Right lung (tissue), 2 donors: ENCODE measurements at regions not wholly inside any gene's neighbourhood (a gene's known extent, or its start where the extent isn't known, plus 50 kb on each side); places are given as distances from the start of the nearest gene placed in this dataset.
A peak's percentile ranks its signal among the peaks of the same experiment; 100 is the strongest.

ENCODE experiments used
- DNase-seq, 2 donors: peaks; one replicate each; pipeline ENCODE4 v3.0.0-alpha.2; 2013

- DNase-seq, result no peak
Observed at GRCh38 chr3:166223120-166223519, 385.9 kb upstream of the BCHE start.

GRCh38 chr3:166211451-166211850 lies 374.2 kb upstream of the BCHE start:
- DNase-seq, result no peak

- no peak for DNase-seq
Observed at GRCh38 chr3:166209701-166210100, 372.5 kb upstream of the BCHE start.

- DNase-seq, result peak in 1 of 2 donors; percentile 5
Observed at GRCh38 chr3:166205158-166205557, 367.9 kb upstream of the BCHE start.

- DNase-seq, result no peak
Observed at GRCh38 chr3:166201476-166201875, 364.3 kb upstream of the BCHE start.

- no peak for DNase-seq
Observed at GRCh38 chr3:166199491-166199890, 362.3 kb upstream of the BCHE start.

- no peak for DNase-seq
Observed at GRCh38 chr3:166195808-166196207, 358.6 kb upstream of the BCHE start.

GRCh38 chr3:166191411-166191810 lies 354.2 kb upstream of the BCHE start:
- no peak for DNase-seq

GRCh38 chr3:166190360-166190759 lies 353.1 kb upstream of the BCHE start:
- no peak for DNase-seq

- DNase-seq, result no peak
Observed at GRCh38 chr3:166187237-166187636, 350.0 kb upstream of the BCHE start.

GRCh38 chr3:166186003-166186402 lies 348.8 kb upstream of the BCHE start:
- no peak for DNase-seq

- no peak for DNase-seq
Observed at GRCh38 chr3:166177130-166177529, 339.9 kb upstream of the BCHE start.

GRCh38 chr3:166171695-166172094 lies 334.5 kb upstream of the BCHE start:
- no peak for DNase-seq

- no peak for DNase-seq
Observed at GRCh38 chr3:166169681-166170080, 332.5 kb upstream of the BCHE start.

- no peak for DNase-seq
Observed at GRCh38 chr3:166127969-166128368, 290.7 kb upstream of the BCHE start.

GRCh38 chr3:166125179-166125578 lies 288.0 kb upstream of the BCHE start:
- no peak for DNase-seq

- no peak for DNase-seq
Observed at GRCh38 chr3:166123576-166123975, 286.4 kb upstream of the BCHE start.

- DNase-seq, result no peak
Observed at GRCh38 chr3:166123088-166123487, 285.9 kb upstream of the BCHE start.

- no peak for DNase-seq
Observed at GRCh38 chr3:166118049-166118448, 280.8 kb upstream of the BCHE start.

GRCh38 chr3:166114448-166114847 lies 277.2 kb upstream of the BCHE start:
- DNase-seq, result no peak

- DNase-seq, result no peak
Observed at GRCh38 chr3:166111562-166111961, 274.3 kb upstream of the BCHE start.

- DNase-seq, result no peak
Observed at GRCh38 chr3:166110102-166110501, 272.9 kb upstream of the BCHE start.

- DNase-seq, result no peak
Observed at GRCh38 chr3:166104938-166105337, 267.7 kb upstream of the BCHE start.

GRCh38 chr3:166100730-166101129 lies 263.5 kb upstream of the BCHE start:
- no peak for DNase-seq

- DNase-seq, result no peak
Observed at GRCh38 chr3:166089575-166089974, 252.4 kb upstream of the BCHE start.
